ENCODE measurements at regions not wholly inside any gene's neighbourhood (a gene's known extent, or its start where the extent isn't known, plus 50 kb on each side); places are given as distances from the start of the nearest gene placed in this dataset.

DNA sequence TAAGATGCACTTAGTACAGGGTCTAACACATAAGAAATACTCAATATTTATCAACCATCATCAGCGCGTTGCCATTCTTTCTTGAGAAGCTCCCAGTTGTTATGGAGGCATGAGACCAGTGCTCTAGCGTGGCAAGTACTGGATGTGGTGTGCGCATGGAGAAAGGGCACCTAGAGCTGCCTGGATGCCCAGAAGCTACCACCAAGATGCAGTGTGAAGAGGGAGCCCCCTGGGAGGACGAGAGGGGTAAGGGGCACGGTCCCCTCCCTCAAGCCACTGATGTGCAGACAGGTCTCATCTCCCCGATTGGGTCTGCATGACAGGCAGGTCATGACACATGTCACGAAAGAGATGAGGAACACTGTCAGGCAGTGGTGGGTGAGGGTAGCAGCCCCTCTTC is 127.7 kb upstream of the CXCL14 start:
- 89% methylated on average over 8 of the region's 8 CpGs for WGBS
- Histone ChIP-seq H3K9ac (ENCODE audit: low read depth in 1 of 2, low read length in 2 of 2) (no peak overlapping the region), H3K4me1 (ENCODE audit: control insufficient read depth in 4 of 4, insufficient read depth in 4 of 4, low read length in 3 of 4) (no peaks in the 10 kb centered on the region), H3K27ac (ENCODE audit: low read depth in 1 of 2, low read length in 2 of 2) (no peak overlapping the region), H3K4me3 (ENCODE audit: low read depth in 1 of 3, low read length in 3 of 3) (no peak overlapping the region), H3K36me3 (ENCODE audit: control insufficient read depth in 4 of 4, insufficient read depth in 3 of 4, low read depth in 1 of 4, low read length in 3 of 4) (no peaks in the 10 kb centered on the region), H3K9me3 (ENCODE audit: control insufficient read depth in 4 of 4, low read length in 3 of 4) (no peaks in the 10 kb centered on the region), H3K27me3 (ENCODE audit: control insufficient read depth in 4 of 4, insufficient read depth in 4 of 4, low read length in 3 of 4) (no peaks in the 10 kb centered on the region)
- no peak for DNase-seq (ENCODE audit: low spot score)
- TF ChIP-seq JUND (IDR thresholded peaks at IDR 0.05) = no peak
- TF ChIP-seq, protein P1, sequence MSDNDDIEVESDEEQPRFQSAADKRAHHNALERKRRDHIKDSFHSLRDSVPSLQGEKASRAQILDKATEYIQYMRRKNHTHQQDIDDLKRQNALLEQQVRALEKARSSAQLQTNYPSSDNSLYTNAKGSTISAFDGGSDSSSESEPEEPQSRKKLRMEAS (IDR thresholded peaks at IDR 0.05) = no peak

DNA sequence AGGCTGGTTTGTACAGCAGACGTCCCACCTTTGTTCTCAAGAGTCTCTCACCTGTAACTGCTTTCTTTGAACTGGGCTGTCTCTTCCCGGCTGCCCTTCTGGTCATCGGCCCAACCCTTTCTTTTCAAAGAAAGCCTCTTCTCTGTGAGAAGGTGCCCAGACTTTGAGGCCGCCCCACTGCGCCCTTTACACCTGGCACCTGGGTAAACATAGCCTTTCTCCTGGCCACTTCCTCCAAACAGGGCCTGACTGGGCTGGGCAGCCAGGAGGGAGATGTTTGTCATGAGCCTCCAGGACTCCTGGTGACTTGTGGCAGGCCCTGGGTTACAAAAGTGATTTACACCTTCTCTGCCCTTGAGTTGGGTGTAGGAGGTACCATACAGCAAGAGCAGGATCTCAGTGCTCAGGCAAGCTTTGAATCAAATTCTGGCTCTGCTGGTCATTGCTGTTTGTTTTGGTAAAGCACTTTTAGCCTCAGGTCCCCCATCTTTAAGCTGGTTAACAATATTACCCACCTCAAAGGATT is 127.2 kb upstream of the CXCL14 start:
- no peak overlapping the region for H3K9ac ChIP-seq (ENCODE audit: low read depth in 1 of 2, low read length in 2 of 2)
- no peaks in the 10 kb centered on the region for H3K9me3 ChIP-seq (ENCODE audit: control insufficient read depth in 4 of 4, low read length in 3 of 4)
- no peak for TF ChIP-seq YY1 (IDR thresholded peaks at IDR 0.05)
- TF ChIP-seq, protein P1 (IDR thresholded peaks at IDR 0.05) = no peak
- TF ChIP-seq EGR1 (IDR thresholded peaks at IDR 0.05; ENCODE audit: low read depth in 2 of 2) = no peak
- TF ChIP-seq JUND (IDR thresholded peaks at IDR 0.05) = no peak
- TF ChIP-seq FOXA2 (IDR thresholded peaks at IDR 0.05) = no peak
- no peak for TF ChIP-seq HNF4A (conservative IDR thresholded peaks at IDR 0.05)
- no peak for TF ChIP-seq NR2F2 (IDR thresholded peaks at IDR 0.05)
- TF ChIP-seq, protein P2, sequence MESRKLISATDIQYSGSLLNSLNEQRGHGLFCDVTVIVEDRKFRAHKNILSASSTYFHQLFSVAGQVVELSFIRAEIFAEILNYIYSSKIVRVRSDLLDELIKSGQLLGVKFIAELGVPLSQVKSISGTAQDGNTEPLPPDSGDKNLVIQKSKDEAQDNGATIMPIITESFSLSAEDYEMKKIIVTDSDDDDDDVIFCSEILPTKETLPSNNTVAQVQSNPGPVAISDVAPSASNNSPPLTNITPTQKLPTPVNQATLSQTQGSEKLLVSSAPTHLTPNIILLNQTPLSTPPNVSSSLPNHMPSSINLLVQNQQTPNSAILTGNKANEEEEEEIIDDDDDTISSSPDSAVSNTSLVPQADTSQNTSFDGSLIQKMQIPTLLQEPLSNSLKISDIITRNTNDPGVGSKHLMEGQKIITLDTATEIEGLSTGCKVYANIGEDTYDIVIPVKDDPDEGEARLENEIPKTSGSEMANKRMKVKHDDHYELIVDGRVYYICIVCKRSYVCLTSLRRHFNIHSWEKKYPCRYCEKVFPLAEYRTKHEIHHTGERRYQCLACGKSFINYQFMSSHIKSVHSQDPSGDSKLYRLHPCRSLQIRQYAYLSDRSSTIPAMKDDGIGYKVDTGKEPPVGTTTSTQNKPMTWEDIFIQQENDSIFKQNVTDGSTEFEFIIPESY (IDR thresholded peaks at IDR 0.05) = no peak
- no peak for TF ChIP-seq TAF1 (conservative IDR thresholded peaks at IDR 0.05)
- no peak for TF ChIP-seq SP1 (IDR thresholded peaks at IDR 0.05)
- 71% methylated on average over 5 of the region's 5 CpGs for WGBS
- DNase-seq (ENCODE audit: low spot score) = no peak
- no peak overlapping the region for H3K4me3 ChIP-seq (ENCODE audit: low read depth in 1 of 3, low read length in 3 of 3)
- no peaks in the 10 kb centered on the region for H3K4me1 ChIP-seq (ENCODE audit: control insufficient read depth in 4 of 4, insufficient read depth in 4 of 4, low read length in 3 of 4)
- no peaks in the 10 kb centered on the region for H3K36me3 ChIP-seq (ENCODE audit: control insufficient read depth in 4 of 4, insufficient read depth in 3 of 4, low read depth in 1 of 4, low read length in 3 of 4)
- H3K27ac ChIP-seq (ENCODE audit: low read depth in 1 of 2, low read length in 2 of 2) = no peak overlapping the region
- no peaks in the 10 kb centered on the region for H3K27me3 ChIP-seq (ENCODE audit: control insufficient read depth in 4 of 4, insufficient read depth in 4 of 4, low read length in 3 of 4)

DNA sequence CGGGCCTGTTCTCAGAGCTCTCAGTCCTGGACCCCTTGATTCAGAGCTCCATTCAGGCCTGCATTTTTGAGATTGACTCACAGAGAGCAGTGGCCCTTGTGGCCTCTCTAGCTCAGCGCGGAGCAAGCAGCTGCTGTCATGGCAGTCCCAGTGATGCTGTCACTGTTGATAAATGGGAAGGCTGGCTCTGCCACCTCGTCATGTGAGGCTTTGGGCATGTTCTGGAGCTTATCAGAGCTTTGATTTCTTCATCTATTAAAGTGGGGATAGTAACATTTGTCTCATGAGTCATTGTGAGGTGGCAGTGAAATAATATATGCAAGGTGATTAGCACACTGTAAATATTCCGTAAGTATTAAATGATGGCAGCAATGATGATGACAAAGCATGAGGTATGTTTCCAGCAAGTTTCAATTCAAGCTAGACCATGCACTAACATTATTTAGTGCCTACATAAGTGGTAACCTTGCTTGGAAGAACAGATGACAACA is 126.4 kb upstream of the CXCL14 start:
- WGBS = 66% methylated on average over 5 of the region's 5 CpGs
- Histone ChIP-seq H3K4me3 (ENCODE audit: low read depth in 1 of 3, low read length in 3 of 3) (no peak overlapping the region), H3K27ac (ENCODE audit: low read depth in 1 of 2, low read length in 2 of 2) (no peak overlapping the region), H3K9me3 (ENCODE audit: control insufficient read depth in 4 of 4, low read length in 3 of 4) (no peaks in the 10 kb centered on the region), H3K4me1 (ENCODE audit: control insufficient read depth in 4 of 4, insufficient read depth in 4 of 4, low read length in 3 of 4) (no peaks in the 10 kb centered on the region), H3K36me3 (ENCODE audit: control insufficient read depth in 4 of 4, insufficient read depth in 3 of 4, low read depth in 1 of 4, low read length in 3 of 4) (no peaks in the 10 kb centered on the region), H3K9ac (ENCODE audit: low read depth in 1 of 2, low read length in 2 of 2) (no peak overlapping the region), H3K27me3 (ENCODE audit: control insufficient read depth in 4 of 4, insufficient read depth in 4 of 4, low read length in 3 of 4) (no peaks in the 10 kb centered on the region)
- TF ChIP-seq, protein P1 (IDR thresholded peaks at IDR 0.05) = no peak
- TF ChIP-seq FOXA1 (IDR thresholded peaks at IDR 0.05) = no peak
- no peak for TF ChIP-seq FOXA2 (IDR thresholded peaks at IDR 0.05)
- TF ChIP-seq RXRA (IDR thresholded peaks at IDR 0.05) = no peak
- TF ChIP-seq SP1 (IDR thresholded peaks at IDR 0.05) = no peak
- TF ChIP-seq GABPA (IDR thresholded peaks at IDR 0.05 in 1 of 2, conservative IDR thresholded peaks at IDR 0.05 in 1 of 2) = no peak
- TF ChIP-seq, protein P3, sequence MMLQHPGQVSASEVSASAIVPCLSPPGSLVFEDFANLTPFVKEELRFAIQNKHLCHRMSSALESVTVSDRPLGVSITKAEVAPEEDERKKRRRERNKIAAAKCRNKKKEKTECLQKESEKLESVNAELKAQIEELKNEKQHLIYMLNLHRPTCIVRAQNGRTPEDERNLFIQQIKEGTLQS (IDR thresholded peaks at IDR 0.05) = no peak
- TF ChIP-seq NR2F2 (IDR thresholded peaks at IDR 0.05) = no peak
- no peak for TF ChIP-seq RAD21 (IDR thresholded peaks at IDR 0.05)
- TF ChIP-seq, protein P4, sequence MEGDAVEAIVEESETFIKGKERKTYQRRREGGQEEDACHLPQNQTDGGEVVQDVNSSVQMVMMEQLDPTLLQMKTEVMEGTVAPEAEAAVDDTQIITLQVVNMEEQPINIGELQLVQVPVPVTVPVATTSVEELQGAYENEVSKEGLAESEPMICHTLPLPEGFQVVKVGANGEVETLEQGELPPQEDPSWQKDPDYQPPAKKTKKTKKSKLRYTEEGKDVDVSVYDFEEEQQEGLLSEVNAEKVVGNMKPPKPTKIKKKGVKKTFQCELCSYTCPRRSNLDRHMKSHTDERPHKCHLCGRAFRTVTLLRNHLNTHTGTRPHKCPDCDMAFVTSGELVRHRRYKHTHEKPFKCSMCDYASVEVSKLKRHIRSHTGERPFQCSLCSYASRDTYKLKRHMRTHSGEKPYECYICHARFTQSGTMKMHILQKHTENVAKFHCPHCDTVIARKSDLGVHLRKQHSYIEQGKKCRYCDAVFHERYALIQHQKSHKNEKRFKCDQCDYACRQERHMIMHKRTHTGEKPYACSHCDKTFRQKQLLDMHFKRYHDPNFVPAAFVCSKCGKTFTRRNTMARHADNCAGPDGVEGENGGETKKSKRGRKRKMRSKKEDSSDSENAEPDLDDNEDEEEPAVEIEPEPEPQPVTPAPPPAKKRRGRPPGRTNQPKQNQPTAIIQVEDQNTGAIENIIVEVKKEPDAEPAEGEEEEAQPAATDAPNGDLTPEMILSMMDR (IDR thresholded peaks at IDR 0.05; ENCODE audit: low read depth, low read length, missing input control) = no peak
- no peak for TF ChIP-seq HNF4A (conservative IDR thresholded peaks at IDR 0.05)
- no peak for TF ChIP-seq YY1 (IDR thresholded peaks at IDR 0.05)
- TF ChIP-seq, protein P5, sequence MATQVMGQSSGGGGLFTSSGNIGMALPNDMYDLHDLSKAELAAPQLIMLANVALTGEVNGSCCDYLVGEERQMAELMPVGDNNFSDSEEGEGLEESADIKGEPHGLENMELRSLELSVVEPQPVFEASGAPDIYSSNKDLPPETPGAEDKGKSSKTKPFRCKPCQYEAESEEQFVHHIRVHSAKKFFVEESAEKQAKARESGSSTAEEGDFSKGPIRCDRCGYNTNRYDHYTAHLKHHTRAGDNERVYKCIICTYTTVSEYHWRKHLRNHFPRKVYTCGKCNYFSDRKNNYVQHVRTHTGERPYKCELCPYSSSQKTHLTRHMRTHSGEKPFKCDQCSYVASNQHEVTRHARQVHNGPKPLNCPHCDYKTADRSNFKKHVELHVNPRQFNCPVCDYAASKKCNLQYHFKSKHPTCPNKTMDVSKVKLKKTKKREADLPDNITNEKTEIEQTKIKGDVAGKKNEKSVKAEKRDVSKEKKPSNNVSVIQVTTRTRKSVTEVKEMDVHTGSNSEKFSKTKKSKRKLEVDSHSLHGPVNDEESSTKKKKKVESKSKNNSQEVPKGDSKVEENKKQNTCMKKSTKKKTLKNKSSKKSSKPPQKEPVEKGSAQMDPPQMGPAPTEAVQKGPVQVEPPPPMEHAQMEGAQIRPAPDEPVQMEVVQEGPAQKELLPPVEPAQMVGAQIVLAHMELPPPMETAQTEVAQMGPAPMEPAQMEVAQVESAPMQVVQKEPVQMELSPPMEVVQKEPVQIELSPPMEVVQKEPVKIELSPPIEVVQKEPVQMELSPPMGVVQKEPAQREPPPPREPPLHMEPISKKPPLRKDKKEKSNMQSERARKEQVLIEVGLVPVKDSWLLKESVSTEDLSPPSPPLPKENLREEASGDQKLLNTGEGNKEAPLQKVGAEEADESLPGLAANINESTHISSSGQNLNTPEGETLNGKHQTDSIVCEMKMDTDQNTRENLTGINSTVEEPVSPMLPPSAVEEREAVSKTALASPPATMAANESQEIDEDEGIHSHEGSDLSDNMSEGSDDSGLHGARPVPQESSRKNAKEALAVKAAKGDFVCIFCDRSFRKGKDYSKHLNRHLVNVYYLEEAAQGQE (IDR thresholded peaks at IDR 0.05) = no peak
- no peak for DNase-seq (ENCODE audit: low spot score)

Measured in liver (tissue), 8 donors.